SK-N-MC (cell line): ENCODE measurements at regions not wholly inside any gene's neighbourhood (a gene's known extent, or its start where the extent isn't known, plus 50 kb on each side); places are given as distances from the start of the nearest gene placed in this dataset.

ENCODE experiments used
- EZH2 ChIP-seq: fragments of 200-600 bp; sonication (generic); IDR thresholded peaks from one replicate; pipeline ENCODE4 v1.6.1; 2017; ENCODE audit warnings: antibody characterized with exemption
- POLR2AphosphoS5 ChIP-seq: IDR thresholded peaks from 2 replicates; pipeline ENCODE4 v1.6.1; 2012; ENCODE audit warnings: mild to moderate bottlenecking, low read depth, low read length, borderline replicate concordance

DNA sequence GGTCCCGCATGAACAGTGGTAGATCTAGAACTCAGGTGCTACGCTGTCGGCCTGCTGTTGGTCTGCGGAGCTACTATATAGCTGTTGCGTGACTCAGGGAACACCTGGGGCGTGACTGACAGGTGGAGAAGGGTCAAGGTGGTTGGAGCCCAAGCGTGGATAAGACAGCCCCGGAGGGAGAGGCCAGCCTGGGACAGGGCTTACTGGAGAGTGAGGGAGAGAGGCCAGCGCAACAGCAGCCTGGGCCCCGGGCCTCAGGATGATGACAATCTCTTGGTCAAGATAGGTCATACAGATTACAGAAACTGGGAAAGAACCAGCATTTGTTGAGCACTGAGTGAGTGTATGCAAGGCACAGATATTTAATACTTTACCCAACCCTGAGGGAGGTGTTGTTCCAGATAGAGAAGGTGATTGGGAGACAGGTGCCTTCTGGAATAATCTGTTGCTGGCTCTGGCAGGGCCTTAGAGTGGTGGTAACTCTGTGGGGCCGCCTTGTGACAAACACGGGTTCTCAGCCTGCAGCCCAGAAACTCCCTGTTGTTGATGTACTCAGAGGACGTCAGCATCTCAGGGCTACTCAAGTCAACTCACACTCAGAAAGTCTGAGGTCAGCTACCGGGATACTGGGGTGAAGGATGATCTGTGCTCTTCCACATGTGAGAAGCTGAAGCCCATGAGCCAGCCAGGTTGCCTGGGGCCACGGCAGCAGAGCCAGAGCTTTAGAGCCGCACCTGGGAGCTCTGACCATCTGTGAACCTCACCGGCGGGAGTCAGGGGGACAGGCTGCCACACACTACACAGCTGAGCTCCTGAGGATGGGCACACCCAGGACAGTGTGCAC is 265.4 kb upstream of the HES1 start:
- TF ChIP-seq EZH2 (no peak), POLR2AphosphoS5 (no peak)
